DMS 273 (cell line): ENCODE measurements at regions not wholly inside any gene's neighbourhood (a gene's known extent, or its start where the extent isn't known, plus 50 kb on each side); places are given as distances from the start of the nearest gene placed in this dataset.
"Not testable (repeated sequence)": the region's sequence is repeated elsewhere in the genome, so short reads cannot be mapped to it uniquely, and the experiment has no call there.

Experiments used
- DNase-seq: peaks from one replicate; lab custom pipeline; 2025; ENCODE audit not compliant: unreplicated experiment; lab: John Stamatoyannopoulos, UW

GRCh38 chr11:34830648-34831047 is 85.5 kb downstream of the APIP start:
- peak; percentile 20 for DNase-seq

DNA sequence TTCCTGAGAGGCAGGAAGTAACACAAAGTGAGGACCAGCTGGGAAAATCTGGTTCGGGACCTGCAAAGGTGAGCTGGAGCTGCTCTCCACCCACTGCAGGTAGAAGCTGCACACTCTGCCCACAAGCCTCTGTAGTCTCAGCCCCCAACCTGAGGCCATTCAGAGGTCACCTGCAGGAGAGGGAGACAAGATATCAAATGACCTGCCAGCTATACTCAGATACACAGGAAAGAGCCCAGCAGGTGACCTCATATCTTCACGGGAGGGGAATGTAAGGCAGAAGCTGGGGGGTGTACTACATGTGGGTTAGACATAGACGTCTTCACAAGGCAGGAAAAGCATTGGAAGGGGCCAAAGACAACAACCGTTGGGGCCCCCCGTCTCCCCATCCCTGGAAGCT is 86.1 kb downstream of the APIP start:
- no peak for DNase-seq

DNA sequence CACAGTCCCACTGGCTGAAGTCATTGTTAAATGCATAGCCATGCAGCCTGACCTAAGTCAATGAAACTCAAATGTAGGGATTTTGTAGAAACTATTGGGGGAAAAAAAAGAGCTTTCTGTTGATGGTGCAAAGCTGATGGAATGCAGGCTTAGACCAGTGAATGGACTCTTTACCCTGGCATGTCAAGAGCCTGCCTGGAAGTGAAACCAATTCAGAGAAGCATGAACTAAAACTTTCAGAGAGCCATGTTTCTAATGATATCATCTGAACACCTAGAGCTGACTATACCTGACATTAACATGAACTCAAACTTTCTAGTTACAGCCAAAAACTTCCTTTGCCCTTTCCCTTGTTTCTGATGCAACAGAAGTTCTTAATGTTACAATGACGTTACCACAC is 89.0 kb downstream of the APIP start:
- no peak for DNase-seq

DNA sequence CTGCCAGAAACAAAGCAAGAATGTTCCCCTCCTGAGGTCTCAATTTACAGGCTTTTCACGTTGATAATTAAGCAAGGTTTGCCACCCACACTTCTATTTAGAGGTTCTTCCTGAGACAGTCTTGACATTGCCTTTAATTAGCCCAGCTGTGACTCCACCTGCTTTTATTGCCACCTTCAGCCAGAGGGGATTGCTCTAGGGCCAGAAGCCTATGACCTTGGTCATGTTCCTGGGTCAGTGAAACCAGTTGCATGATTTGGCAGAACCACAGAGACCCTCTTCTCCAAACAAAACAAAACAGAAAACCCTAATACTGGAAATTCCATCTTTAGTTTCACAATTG is 89.8 kb downstream of the APIP start:
- DNase-seq, result no peak

- DNase-seq, result no peak
Observed at GRCh38 chr11:34825670-34826383, 90.4 kb downstream of the APIP start.

GRCh38 chr11:34825315-34825669 is 90.9 kb downstream of the APIP start:
- no peak for DNase-seq

GRCh38 chr11:34824425-34824824 is 91.8 kb downstream of the APIP start:
- DNase-seq, result no peak

- no peak for DNase-seq
Observed at GRCh38 chr11:34823639-34824038, 92.5 kb downstream of the APIP start.

DNA sequence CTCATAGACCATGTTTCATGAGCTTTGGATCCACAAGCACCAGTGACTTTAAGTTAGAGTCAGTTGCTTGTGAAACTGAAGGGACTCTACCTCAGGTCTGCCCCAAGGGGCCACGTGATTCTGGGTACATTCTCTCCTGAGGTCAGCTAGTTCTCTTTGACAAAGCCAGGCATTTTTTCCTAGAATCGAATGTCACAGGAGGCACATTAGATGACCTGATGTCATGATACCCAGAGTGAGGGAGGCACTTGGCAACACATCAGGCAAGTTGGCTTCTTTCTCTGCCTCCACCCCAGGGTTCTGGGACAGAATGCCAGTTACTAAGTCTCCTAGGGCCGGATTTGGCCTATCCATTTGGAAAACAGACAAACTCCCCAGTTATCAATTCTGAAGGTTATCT is 93.0 kb downstream of the APIP start:
- DNase-seq, result no peak

DNA sequence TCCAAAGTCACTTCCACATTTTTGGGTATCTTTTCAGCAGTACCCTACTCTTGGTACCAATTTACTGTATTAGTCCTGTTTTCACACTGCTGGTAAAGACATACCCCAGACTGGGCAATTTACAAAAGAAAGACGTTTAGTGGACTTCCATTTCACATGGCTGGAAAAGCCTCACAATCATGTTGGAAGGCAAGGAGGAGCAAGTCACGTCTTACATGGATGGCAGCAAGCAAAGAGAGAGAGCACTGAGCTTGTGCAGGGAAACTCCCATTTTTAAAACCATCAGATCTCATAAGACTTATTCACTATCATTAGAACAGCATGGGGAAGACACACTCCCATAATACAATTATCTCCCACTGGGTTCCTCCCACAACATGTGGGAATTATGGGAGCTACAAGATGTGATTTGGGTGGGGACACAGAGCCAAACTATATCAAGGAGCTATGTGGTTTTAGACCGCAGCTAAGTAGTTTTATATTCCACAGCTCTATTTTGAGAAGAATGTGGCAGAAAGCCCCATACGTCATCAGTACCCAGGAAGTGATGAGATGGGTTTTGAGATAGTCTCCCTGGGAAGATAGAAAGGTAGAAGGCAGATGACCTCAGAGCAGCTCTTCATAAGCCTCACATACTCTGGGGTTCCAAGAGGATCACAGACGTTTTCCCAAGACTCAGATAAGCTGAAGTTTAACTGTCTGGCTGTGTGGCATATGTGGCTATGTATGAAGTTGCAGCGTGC is 96.3 kb downstream of the APIP start:
- DNase-seq, result no peak

- not testable (repeated sequence) for DNase-seq
Observed at GRCh38 chr11:34817812-34818211, 98.4 kb downstream of the APIP start.

DNA sequence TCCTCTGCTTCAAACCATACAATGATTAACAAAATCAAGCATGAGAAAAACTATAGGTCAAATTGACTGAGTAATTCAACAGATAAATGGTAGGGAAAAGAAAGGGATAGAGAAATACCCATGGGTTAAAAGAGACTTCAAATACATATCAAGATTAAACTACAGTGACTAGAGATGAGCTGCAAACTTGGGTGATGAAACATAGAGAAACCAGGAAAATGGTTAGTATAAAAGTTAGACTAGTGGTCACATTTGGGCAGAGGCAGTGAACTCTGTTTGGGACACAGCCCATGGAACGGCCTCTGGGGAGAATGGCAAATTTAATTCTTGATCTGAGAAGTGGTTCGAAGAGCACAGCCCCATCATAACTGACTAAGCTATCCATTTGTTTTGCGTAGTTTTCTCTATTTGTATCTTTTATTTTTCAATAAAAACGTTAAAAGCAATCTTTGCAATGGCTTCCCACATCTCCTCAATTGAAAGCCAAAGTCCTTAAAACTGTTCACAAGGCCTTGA is 99.4 kb downstream of the APIP start:
- DNase-seq, result no peak

- DNase-seq, result no peak
Observed at GRCh38 chr11:34812905-34813576, 103.1 kb downstream of the APIP start.

DNA sequence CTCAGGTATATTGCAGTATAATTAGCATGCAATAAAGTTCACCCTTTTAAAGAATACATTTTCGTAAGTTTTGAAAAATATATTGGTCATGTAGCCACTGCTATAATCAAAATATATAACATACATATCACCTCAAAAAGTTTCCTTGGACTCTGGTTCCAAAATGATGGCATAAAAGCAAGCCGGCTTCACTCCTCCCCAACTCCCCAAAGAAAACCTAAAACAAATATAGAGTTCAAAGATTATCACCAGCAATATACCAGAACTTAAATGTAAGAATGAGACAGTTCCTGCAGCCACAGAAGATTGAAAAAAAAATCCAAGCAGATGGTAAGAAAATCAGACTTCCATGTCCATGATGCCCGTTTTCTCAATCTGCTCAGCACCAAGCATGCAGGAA is 104.3 kb downstream of the APIP start:
- DNase-seq, result no peak

DNA sequence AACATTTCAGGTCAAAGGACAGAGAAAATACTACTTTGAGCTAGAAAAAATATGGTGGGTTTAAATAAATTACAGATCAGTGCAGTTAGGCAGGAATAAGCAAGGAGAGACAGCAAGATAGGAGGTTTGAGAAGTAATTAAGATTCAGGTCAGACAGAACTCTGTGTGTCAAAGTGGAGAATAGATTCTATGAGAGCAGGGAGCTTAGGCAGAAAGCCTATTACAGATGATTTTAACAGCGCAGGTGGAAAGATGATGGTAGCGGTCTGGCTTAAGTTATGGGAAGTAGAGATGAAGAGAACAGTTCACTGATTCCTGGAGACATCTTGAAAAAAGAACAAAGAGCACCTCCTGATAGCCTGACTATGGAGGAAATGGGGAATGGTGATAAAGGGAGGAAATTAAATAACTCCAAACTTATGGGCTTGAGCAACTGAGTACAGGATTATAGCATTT is 106.0 kb downstream of the APIP start:
- no peak for DNase-seq

GRCh38 chr11:34809191-34810106 is 106.7 kb downstream of the APIP start:
- DNase-seq, result no peak

DNA sequence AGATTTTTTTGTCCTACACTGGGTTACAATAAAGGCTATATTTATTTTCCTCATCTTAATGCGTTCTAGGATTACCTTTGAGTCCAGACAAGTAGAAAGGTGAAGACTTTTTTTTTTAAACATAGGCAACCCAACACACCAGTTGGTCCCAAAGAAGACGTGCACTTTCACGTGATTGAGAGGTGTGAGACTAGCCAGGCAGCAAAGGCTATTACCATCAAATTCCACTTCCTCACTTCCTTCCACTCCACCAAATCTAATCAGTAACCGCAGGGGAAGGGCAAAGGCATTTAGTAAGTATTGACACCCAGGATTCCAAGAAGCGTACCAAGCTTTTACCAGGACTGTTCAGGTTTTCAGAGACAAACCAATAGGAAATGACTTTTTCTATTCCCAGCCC is 109.3 kb downstream of the APIP start:
- no peak for DNase-seq

GRCh38 chr11:34805937-34806336 is 110.2 kb downstream of the APIP start:
- DNase-seq, result no peak

- DNase-seq, result no peak
Observed at GRCh38 chr11:34799848-34800247, 116.3 kb downstream of the APIP start.

DNA sequence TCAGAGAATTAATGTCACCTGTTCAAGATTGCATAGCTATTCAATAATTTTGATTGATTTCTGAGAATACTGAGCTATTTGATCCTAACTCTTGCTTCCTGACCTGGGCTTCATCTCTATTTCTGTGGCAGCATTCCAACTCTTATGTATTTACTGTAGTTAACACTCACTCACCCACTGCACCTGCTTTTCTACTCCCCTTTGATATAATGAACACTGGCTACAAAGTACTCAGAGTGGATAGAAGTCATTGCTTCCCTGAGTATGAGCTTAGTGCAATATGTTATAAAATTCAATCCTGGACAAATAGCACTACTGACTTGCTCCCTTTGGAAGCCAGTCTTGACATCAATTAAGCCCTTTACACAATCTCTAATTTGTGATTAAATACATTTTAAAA is 117.2 kb downstream of the APIP start:
- no peak for DNase-seq

- DNase-seq, result not testable (repeated sequence)
Observed at GRCh38 chr11:34797497-34797896, 118.7 kb downstream of the APIP start.
